Left ventricle myocardium inferior (tissue), 1 donor: ENCODE measurements at regions not wholly inside any gene's neighbourhood (a gene's known extent, or its start where the extent isn't known, plus 50 kb on each side); places are given as distances from the start of the nearest gene placed in this dataset.

Experiments used
- DNase-seq: peaks from one replicate; pipeline ENCODE4 v3.0.0-alpha.2; 2020
- H3K27ac ChIP-seq: fragments of 200-600 bp; replicated peaks from 2 replicates; pipeline ENCODE4 v1.8.0; 2021
- H3K27me3 ChIP-seq: fragments of 200-600 bp; 2 replicates; pipeline ENCODE4 v1.8.0; 2021; ENCODE audit warnings: low read depth
- H3K36me3 ChIP-seq: fragments of 200-600 bp; 2 replicates; pipeline ENCODE4 v1.8.0; 2021
- H3K4me1 ChIP-seq: fragments of 200-600 bp; 2 replicates; pipeline ENCODE4 v1.8.0; 2021
- H3K4me3 ChIP-seq: fragments of 200-600 bp; 2 replicates; pipeline ENCODE4 v1.8.0; 2021; ENCODE audit warnings: mild to moderate bottlenecking, moderate library complexity
- H3K9me3 ChIP-seq: fragments of 200-600 bp; replicated peaks from 2 replicates; pipeline ENCODE4 v1.8.0; 2021
- intact Hi-C: fragments of 100-400 bp; cut with micrococcal nuclease; formaldehyde crosslinking; loops from one replicate; pipeline ENCODE4 v1.11.0; 2022
- TF ChIP-seq, protein P1 (sequence below): fragments of 200-600 bp; IDR thresholded peaks from 2 replicates; pipeline ENCODE4 v1.8.0; 2021; ENCODE audit warnings: antibody characterized with exemption, mild to moderate bottlenecking, borderline replicate concordance
- donor health status: DM: no; HTN: yes; CAD: no; lungs with severe emphysema.

DNA sequence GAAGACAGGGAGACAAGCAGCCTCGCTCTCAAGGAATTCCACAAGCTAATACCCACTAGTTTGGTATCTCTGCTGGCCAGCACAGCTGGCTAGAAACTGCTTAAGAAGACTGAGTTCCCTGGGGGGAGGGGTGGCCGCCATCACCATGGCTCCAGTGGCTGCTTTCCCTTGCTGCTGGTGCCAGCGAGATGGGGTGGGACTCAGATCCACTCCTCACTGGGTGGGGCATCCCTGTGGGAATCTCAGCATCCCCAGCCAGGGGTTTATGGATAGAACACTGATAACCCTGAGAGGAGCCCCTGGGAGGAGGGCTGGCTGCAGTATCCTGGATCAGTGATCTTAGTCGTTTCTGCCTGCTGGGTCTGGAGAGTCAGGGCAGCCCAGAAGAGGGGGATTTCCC, 170.6 kb upstream of the MDGA2 start:
- no peaks in the 10 kb centered on the region for H3K36me3 ChIP-seq
- TF ChIP-seq, protein P1, sequence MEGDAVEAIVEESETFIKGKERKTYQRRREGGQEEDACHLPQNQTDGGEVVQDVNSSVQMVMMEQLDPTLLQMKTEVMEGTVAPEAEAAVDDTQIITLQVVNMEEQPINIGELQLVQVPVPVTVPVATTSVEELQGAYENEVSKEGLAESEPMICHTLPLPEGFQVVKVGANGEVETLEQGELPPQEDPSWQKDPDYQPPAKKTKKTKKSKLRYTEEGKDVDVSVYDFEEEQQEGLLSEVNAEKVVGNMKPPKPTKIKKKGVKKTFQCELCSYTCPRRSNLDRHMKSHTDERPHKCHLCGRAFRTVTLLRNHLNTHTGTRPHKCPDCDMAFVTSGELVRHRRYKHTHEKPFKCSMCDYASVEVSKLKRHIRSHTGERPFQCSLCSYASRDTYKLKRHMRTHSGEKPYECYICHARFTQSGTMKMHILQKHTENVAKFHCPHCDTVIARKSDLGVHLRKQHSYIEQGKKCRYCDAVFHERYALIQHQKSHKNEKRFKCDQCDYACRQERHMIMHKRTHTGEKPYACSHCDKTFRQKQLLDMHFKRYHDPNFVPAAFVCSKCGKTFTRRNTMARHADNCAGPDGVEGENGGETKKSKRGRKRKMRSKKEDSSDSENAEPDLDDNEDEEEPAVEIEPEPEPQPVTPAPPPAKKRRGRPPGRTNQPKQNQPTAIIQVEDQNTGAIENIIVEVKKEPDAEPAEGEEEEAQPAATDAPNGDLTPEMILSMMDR: no peak
- DNase-seq: no peak

DNA sequence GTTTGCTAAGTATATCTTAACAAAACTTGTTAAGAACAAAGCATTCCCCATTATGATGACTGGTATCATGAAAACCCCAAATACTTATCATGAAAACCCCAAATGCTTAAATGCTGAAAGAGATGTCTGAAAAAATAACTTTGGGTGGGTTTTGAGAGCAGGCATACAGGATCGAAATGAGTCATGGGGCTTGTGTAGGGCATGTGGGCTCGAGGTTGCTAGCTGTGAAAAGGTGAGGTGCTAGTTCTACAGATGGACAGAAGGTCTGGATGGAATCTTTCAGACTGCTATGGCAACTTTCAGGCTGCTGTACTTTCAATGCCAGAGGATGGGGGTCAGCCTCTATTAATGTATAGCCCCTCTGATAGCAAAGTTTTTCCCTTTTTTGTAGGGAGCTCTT, 167.8 kb upstream of the MDGA2 start:
- TF ChIP-seq, protein P1: no peak
- Histone ChIP-seq H3K4me3 (no peak overlapping the region), H3K36me3 (no peaks in the 10 kb centered on the region), H3K27ac (no peak overlapping the region), H3K27me3 (no peaks in the 10 kb centered on the region), H3K4me1 (no peaks in the 10 kb centered on the region), H3K9me3 (peaks cover 26% of the 10 kb centered on the region)
- intact Hi-C loops: no loop called here
- no peak for DNase-seq

More for the DNA sequence above, 170.6 kb upstream of the MDGA2 start:
- Histone ChIP-seq H3K4me1 (no peaks in the 10 kb centered on the region), H3K27ac (no peak overlapping the region), H3K9me3 (peaks cover 38% of the 10 kb centered on the region), H3K27me3 (no peaks in the 10 kb centered on the region), H3K4me3 (no peak overlapping the region)
- intact Hi-C loops: no loop called here

DNA sequence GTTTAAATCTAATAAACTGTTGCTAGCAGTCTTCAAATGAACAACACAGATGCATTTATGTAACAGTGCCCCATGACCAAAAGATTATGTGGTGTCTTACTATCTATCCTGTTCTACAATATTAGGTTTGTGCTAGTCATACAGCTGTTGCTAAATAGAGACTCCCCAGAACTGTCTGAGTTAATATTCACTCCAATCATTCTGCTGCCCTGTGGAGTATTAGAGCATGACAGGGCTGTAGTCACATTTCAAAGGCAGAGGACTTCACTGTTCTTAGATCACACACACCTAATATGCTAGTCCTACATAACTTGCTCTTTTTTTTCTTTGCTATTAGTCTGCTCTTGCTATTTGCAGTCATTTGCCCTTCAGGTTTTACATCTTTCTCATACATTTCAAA, 157.6 kb upstream of the MDGA2 start:
- intact Hi-C loops: no loop called here
- TF ChIP-seq, protein P1: no peak
- no peaks in the 10 kb centered on the region for H3K27me3 ChIP-seq

DNA sequence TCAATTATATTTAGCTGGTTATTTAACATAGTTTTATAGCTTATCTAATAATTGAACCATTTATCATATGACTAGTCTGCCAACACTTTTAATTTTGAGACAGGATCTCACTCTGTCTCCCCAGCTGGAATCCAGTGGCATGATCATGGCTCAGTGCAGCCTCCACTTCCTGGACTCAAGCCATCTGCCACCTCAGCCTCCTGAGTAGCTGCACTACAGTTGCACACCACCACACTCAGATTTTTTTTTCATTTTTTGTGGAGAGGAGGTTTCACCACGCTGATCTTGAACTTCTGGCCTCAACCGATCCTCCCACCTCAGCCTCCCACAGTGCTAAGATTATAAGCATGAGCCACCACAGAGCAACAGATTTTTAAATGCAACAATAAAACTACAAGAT, 151.4 kb upstream of the MDGA2 start:
- TF ChIP-seq, protein P1: no peak
- intact Hi-C loops: no loop called here
- no peaks in the 10 kb centered on the region for H3K36me3 ChIP-seq

More for the DNA sequence above, 157.6 kb upstream of the MDGA2 start:
- no peak for DNase-seq
- Histone ChIP-seq H3K9me3 (peaks cover 24% of the 10 kb centered on the region), H3K27ac (no peak overlapping the region), H3K4me1 (no peaks in the 10 kb centered on the region), H3K4me3 (no peak overlapping the region), H3K36me3 (no peaks in the 10 kb centered on the region)

GRCh38 chr14:47822326-47822725, 146.9 kb upstream of the MDGA2 start:
- intact Hi-C loops: no loop called here
- Histone ChIP-seq H3K4me3 (no peak overlapping the region), H3K4me1 (no peaks in the 10 kb centered on the region), H3K9me3 (peaks cover 23% of the 10 kb centered on the region), H3K27me3 (no peaks in the 10 kb centered on the region), H3K27ac (no peak overlapping the region), H3K36me3 (no peaks in the 10 kb centered on the region)
- DNase-seq: no peak
- TF ChIP-seq, protein P1: no peak

More for the DNA sequence above, 151.4 kb upstream of the MDGA2 start:
- Histone ChIP-seq H3K9me3 (peaks cover 7% of the 10 kb centered on the region), H3K4me3 (no peak overlapping the region), H3K4me1 (no peaks in the 10 kb centered on the region), H3K27ac (no peak overlapping the region), H3K27me3 (no peaks in the 10 kb centered on the region)
- no peak for DNase-seq

DNA sequence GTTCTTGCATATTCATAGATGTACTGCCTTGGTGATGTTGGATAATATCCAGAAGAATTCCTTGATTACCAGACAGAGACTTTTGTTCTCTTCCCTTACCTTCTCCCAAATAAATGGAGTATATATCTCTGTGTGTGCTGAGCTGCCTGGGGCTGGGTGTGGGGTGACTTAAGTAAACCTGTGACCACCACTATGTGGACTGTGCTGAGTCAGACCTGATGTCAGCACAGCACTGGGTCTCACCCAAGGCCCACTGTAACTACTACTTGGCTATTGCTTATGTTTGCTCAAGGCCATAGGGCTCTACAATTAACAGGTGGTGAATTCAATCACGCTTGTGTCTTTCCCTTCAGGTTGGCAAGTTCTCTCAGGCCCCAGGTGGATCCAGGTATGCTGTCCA, 145.7 kb upstream of the MDGA2 start:
- intact Hi-C loops: no loop called here
- Histone ChIP-seq H3K27me3 (no peaks in the 10 kb centered on the region), H3K27ac (no peak overlapping the region), H3K36me3 (no peaks in the 10 kb centered on the region), H3K9me3 (peaks cover 32% of the 10 kb centered on the region), H3K4me3 (no peak overlapping the region), H3K4me1 (no peaks in the 10 kb centered on the region)
- TF ChIP-seq, protein P1: no peak
- DNase-seq: no peak
